ENCODE measurements at regions not wholly inside any gene's neighbourhood (a gene's known extent, or its start where the extent isn't known, plus 50 kb on each side); places are given as distances from the start of the nearest gene placed in this dataset.
"Not testable (repeated sequence)": the region's sequence is repeated elsewhere in the genome, so short reads cannot be mapped to it uniquely, and the experiment has no call there.

DNA sequence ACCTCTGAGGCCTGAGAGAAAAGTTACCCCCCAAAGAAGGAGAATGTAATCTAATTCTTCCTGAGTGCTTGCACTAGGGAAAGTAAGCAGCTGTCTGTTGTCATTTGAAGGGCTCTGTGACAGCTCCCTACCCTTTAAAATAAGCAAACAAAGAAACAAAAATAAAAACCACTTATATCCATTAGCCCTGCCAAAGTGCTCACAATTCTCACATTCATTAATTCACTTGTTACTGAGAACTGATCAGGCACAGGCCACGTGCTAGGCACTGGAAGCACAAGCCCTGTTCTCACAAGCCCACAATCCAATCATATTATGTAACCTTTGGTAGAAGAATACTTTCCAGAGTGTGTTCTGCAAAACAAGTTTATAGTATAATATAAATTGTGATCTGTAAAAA, 199.4 kb downstream of the ZC3H11B start:
- Histone ChIP-seq H3K4me3 (ENCODE audit: low read depth, low read length) (no peak overlapping the region), H3K4me1 (ENCODE audit: control insufficient read depth, insufficient read depth, low read length) (no peaks in the 10 kb centered on the region), H3K27ac (ENCODE audit: extremely low read depth, low read depth, low read length) (no peak overlapping the region), H3K9me3 (ENCODE audit: control insufficient read depth, insufficient read depth, low read depth, low read length) (no peaks in the 10 kb centered on the region), H3K36me3 (ENCODE audit: control insufficient read depth in 2 of 2, insufficient read depth in 1 of 2, low read length in 2 of 2) (no peaks in the 10 kb centered on the region)
- TF ChIP-seq WT1 (tag by site-specific recombination; IDR thresholded peaks at IDR 0.05) = peak; percentile 80
- no peak for TF ChIP-seq ZNF223 (tag by site-specific recombination; IDR thresholded peaks at IDR 0.05)
- ChIA-PET CTCF (interaction anchor here (0.7 kb wide), 1 partner anchor 253 kb away, joined by 3 read pairs; no protein-coding TSS in a partner anchor), POLR2A (no interaction called here)

- POLR2A ChIA-PET = no interaction called here
- Histone ChIP-seq H3K27ac (ENCODE audit: extremely low read depth, low read depth, low read length) (no peak overlapping the region), H3K4me3 (ENCODE audit: low read depth, low read length) (no peak overlapping the region), H3K4me1 (ENCODE audit: control insufficient read depth, insufficient read depth, low read length) (no peaks in the 10 kb centered on the region), H3K9me3 (ENCODE audit: control insufficient read depth, insufficient read depth, low read depth, low read length) (no peaks in the 10 kb centered on the region), H3K36me3 (ENCODE audit: control insufficient read depth in 2 of 2, insufficient read depth in 1 of 2, low read length in 2 of 2) (no peaks in the 10 kb centered on the region)
- CTCF ChIA-PET = no interaction called here
- TF ChIP-seq ZNF24 (tag by site-specific recombination; IDR thresholded peaks at IDR 0.05) (no peak), ZNF19 (tag by site-specific recombination; IDR thresholded peaks at IDR 0.05; ENCODE audit: low read depth) (no peak), ZNF10 (tag by site-specific recombination; IDR thresholded peaks at IDR 0.05) (no peak), TCF7L2 (IDR thresholded peaks at IDR 0.05; ENCODE audit: borderline replicate concordance, low read depth, low read length) (no peak), ZSCAN30 (tag by site-specific recombination; IDR thresholded peaks at IDR 0.05) (no peak), ZNF621 (tag by site-specific recombination; IDR thresholded peaks at IDR 0.05) (no peak)
These were observed 200.1 kb downstream of the ZC3H11B start for GRCh38 chr1:219412772-219413171.

GRCh38 chr1:219410721-219411120, 202.2 kb downstream of the ZC3H11B start:
- CTCF ChIA-PET; H3K36me3 ChIP-seq (ENCODE audit: control insufficient read depth in 2 of 2, insufficient read depth in 1 of 2, low read length in 2 of 2); H3K27ac ChIP-seq (ENCODE audit: extremely low read depth, low read depth, low read length); H3K4me3 ChIP-seq (ENCODE audit: low read depth, low read length); H3K9me3 ChIP-seq (ENCODE audit: control insufficient read depth, insufficient read depth, low read depth, low read length); POLR2A ChIA-PET; H3K4me1 ChIP-seq (ENCODE audit: control insufficient read depth, insufficient read depth, low read length): not testable (repeated sequence)

DNA sequence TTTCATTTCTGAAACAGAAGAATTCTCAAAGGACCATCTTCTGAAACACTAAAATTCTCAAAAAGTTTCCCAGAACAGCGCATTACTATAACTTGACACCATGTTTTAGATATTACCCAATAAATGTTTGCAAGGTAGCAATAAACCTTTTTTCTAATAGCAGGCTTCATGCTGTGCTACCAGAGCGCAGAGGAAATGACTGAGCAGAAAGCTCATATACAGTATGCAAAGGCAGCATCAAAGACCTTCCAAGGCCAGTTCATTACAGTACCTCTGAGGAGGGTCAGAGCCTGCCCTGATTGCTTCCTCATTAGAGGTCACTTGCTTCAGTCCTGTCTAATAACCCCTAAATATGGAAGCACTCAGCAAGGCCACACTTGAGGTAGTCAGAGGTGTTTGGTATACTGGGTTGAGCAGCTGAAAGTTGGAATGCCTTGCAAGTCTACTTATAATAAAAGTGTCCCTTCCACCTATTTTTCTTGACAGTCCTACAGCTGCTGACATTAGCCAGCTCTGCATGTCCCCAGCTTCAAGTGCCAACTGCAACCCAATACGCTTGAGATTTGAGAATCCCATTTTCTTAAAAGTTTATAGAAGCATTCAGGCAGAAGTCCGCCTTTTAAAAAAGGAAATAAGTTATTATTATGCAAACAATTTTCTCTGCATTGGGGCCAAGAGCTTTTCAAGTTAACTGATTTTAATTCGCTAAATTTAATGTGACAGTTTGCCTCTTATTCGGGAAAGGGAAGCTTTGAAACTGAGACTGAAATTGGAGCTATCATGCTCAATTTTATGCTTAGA, 207.2 kb downstream of the ZC3H11B start:
- no peak overlapping the region for H3K4me3 ChIP-seq (ENCODE audit: low read depth, low read length)
- H3K4me1 ChIP-seq (ENCODE audit: control insufficient read depth, insufficient read depth, low read length) = peaks cover 6% of the 10 kb centered on the region; the same call in 1 of the 2 replicates
- H3K36me3 ChIP-seq (ENCODE audit: control insufficient read depth in 2 of 2, insufficient read depth in 1 of 2, low read length in 2 of 2) = no peaks in the 10 kb centered on the region
- H3K27ac ChIP-seq (ENCODE audit: extremely low read depth, low read depth, low read length) = no peak overlapping the region
- CTCF ChIA-PET = interaction anchor here (0.7 to 1.5 kb wide), 3 partner anchors 13 to 763 kb away, joined by 3 to 4 read pairs (median 3); no protein-coding TSS in a partner anchor
- no peaks in the 10 kb centered on the region for H3K9me3 ChIP-seq (ENCODE audit: control insufficient read depth, insufficient read depth, low read depth, low read length)
- POLR2A ChIA-PET = interaction anchor here (0.7 kb wide), 1 partner anchor 491 kb away, joined by 3 read pairs; no protein-coding TSS in a partner anchor
- no peak for TF ChIP-seq ZNF214 (tag by site-specific recombination; IDR thresholded peaks at IDR 0.05; ENCODE audit: borderline replicate concordance)
- TF ChIP-seq ZNF23 (tag by site-specific recombination; IDR thresholded peaks at IDR 0.05; ENCODE audit: borderline replicate concordance) = no peak
- peak; percentile 90; the same call in 1 of the 2 replicates for TF ChIP-seq PRDM10 (tag by site-specific recombination; IDR thresholded peaks at IDR 0.05)
- no peak for TF ChIP-seq ZNF654 (tag by site-specific recombination; IDR thresholded peaks at IDR 0.05; ENCODE audit: low read depth)
- TF ChIP-seq, protein P1, sequence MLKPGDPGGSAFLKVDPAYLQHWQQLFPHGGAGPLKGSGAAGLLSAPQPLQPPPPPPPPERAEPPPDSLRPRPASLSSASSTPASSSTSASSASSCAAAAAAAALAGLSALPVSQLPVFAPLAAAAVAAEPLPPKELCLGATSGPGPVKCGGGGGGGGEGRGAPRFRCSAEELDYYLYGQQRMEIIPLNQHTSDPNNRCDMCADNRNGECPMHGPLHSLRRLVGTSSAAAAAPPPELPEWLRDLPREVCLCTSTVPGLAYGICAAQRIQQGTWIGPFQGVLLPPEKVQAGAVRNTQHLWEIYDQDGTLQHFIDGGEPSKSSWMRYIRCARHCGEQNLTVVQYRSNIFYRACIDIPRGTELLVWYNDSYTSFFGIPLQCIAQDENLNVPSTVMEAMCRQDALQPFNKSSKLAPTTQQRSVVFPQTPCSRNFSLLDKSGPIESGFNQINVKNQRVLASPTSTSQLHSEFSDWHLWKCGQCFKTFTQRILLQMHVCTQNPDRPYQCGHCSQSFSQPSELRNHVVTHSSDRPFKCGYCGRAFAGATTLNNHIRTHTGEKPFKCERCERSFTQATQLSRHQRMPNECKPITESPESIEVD (tag by site-specific recombination; IDR thresholded peaks at IDR 0.05) = no peak; the same call in 1 of the 2 replicates
- no peak for TF ChIP-seq ZNF140 (tag by site-specific recombination; IDR thresholded peaks at IDR 0.05)
- TF ChIP-seq, protein P2, sequence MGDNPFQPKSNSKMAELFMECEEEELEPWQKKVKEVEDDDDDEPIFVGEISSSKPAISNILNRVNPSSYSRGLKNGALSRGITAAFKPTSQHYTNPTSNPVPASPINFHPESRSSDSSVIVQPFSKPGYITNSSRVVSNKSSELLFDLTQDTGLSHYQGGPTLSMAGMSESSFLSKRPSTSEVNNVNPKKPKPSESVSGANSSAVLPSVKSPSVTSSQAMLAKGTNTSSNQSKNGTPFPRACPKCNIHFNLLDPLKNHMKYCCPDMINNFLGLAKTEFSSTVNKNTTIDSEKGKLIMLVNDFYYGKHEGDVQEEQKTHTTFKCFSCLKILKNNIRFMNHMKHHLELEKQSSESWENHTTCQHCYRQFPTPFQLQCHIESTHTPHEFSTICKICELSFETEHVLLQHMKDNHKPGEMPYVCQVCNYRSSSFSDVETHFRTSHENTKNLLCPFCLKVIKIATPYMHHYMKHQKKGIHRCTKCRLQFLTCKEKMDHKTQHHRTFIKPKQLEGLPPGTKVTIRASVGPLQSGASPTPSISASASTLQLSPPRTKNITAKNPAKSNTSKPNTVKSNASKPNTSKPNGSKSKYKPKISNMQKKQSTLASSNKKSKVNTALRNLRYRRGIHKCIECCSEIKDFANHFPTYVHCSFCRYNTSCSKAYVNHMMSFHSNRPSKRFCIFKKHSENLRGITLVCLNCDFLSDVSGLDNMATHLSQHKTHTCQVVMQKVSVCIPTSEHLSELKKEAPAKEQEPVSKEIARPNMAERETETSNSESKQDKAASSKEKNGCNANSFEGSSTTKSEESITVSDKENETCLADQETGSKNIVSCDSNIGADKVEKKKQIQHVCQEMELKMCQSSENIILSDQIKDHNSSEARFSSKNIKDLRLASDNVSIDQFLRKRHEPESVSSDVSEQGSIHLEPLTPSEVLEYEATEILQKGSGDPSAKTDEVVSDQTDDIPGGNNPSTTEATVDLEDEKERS (tag by site-specific recombination; IDR thresholded peaks at IDR 0.05) = no peak
- TF ChIP-seq YY2 (tag by site-specific recombination; IDR thresholded peaks at IDR 0.05) = no peak
- TF ChIP-seq, protein P3, sequence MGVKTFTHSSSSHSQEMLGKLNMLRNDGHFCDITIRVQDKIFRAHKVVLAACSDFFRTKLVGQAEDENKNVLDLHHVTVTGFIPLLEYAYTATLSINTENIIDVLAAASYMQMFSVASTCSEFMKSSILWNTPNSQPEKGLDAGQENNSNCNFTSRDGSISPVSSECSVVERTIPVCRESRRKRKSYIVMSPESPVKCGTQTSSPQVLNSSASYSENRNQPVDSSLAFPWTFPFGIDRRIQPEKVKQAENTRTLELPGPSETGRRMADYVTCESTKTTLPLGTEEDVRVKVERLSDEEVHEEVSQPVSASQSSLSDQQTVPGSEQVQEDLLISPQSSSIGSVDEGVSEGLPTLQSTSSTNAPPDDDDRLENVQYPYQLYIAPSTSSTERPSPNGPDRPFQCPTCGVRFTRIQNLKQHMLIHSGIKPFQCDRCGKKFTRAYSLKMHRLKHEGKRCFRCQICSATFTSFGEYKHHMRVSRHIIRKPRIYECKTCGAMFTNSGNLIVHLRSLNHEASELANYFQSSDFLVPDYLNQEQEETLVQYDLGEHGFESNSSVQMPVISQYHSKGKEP (tag by site-specific recombination; IDR thresholded peaks at IDR 0.05) = peak; percentile 21; the same call in 1 of the 2 replicates
